B cell (primary cell): ENCODE measurements at regions not wholly inside any gene's neighbourhood (a gene's known extent, or its start where the extent isn't known, plus 50 kb on each side); places are given as distances from the start of the nearest gene placed in this dataset.

ENCODE experiments used
- ATAC-seq: fragments of 200-7000 bp; cut with Tn5 transposase; one replicate; pipeline ENCODE4 v1.10.0; 2021; ENCODE audit warnings: low read depth, mild to moderate bottlenecking, moderate number of reproducible peaks, moderate library complexity
- CTCF ChIA-PET: fragments of 350-600 bp; sonication (Branson Sonifier 250); formaldehyde crosslinking; loops from one replicate; lab custom pipeline; 2021; ENCODE audit warnings: antibody characterized with exemption, inconsistent platforms; lab: Charles Lee
- POLR2A ChIA-PET: fragments of 350-600 bp; sonication (Branson Sonifier 250); formaldehyde crosslinking; loops from one replicate; lab custom pipeline; 2021; ENCODE audit warnings: antibody characterized with exemption; lab: Charles Lee
- DNase-seq: peaks from one replicate; pipeline ENCODE4 v3.0.0; 2013
- H2AFZ ChIP-seq: 2 replicates; pipeline ENCODE4 v1.6.1; 2012; ENCODE audit warnings: mild to moderate bottlenecking, low read depth, low read length; ENCODE audit not compliant: insufficient read depth, poor library complexity, severe bottlenecking
- H3K27ac ChIP-seq, 2 donors: 1 replicate in 1 of 2; 2 replicates in 1 of 2; pipeline ENCODE4 v1.5.1; 2012 to 2013; ENCODE audit warnings: low read length in 2 of 2, mild to moderate bottlenecking in 2 of 2, moderate library complexity in 1 of 2
- H3K27me3 ChIP-seq, 4 experiments: fragments of 200-600 bp in 1 of 4; sonication (generic) in 1 of 4; replicated peaks in 1 of 4; 1 replicate in 2 of 4; 2 replicates in 2 of 4; pipeline versions ENCODE4 v1.6.1 to v1.7.0; 2013 to 2016; ENCODE audit warnings: low read length in 3 of 4, mild to moderate bottlenecking in 2 of 4, mixed read lengths in 1 of 4, moderate library complexity in 1 of 4; ENCODE audit not compliant: insufficient read depth in 4 of 4, control insufficient read depth in 3 of 4; ENCODE audit errors: control extremely low read depth in 1 of 4
- H3K36me3 ChIP-seq, 2 experiments: replicated peaks in 1 of 2; 1 replicate in 1 of 2; 2 replicates in 1 of 2; pipeline versions ENCODE4 v1.6.1 to v1.7.1; 2013; ENCODE audit warnings: low read length in 1 of 2; ENCODE audit not compliant: insufficient read depth in 2 of 2, control insufficient read depth in 1 of 2; ENCODE audit errors: control extremely low read depth in 1 of 2, extremely low read depth in 1 of 2
- H3K4me1 ChIP-seq, 2 donors: fragments of 200-600 bp in 1 of 2; sonication (generic) in 1 of 2; 1 replicate in 1 of 2; 2 replicates in 1 of 2; pipeline versions ENCODE4 v1.5.1 to v1.6.1; 2013 to 2017; ENCODE audit warnings: low read length in 2 of 2; ENCODE audit not compliant: control insufficient read depth in 2 of 2, insufficient read depth in 2 of 2
- H3K4me2 ChIP-seq: replicated peaks from 2 replicates; pipeline ENCODE3; 2012; ENCODE audit warnings: mild to moderate bottlenecking, low read depth, low read length; ENCODE audit not compliant: poor library complexity, severe bottlenecking
- H3K4me3 ChIP-seq, 5 experiments: fragments of 200-600 bp in 1 of 5; sonication (generic) in 1 of 5; 1 replicate in 3 of 5; 2 replicates in 2 of 5; pipeline versions ENCODE4 v1.5.1 to v1.7.0; 2011 to 2016; ENCODE audit warnings: low read length in 4 of 5, mild to moderate bottlenecking in 4 of 5, low read depth in 2 of 5, control low read depth in 1 of 5, moderate library complexity in 1 of 5; ENCODE audit not compliant: insufficient read depth in 1 of 5; ENCODE audit errors: control extremely low read depth in 1 of 5, extremely low read depth in 1 of 5
- H3K79me2 ChIP-seq: fragments of 200-600 bp; sonication (generic); one replicate; pipeline ENCODE4 v1.6.0; 2016; ENCODE audit warnings: low read length; ENCODE audit not compliant: control insufficient read depth, insufficient read depth
- H3K9ac ChIP-seq: fragments of 200-600 bp; sonication (generic); 2 replicates; pipeline ENCODE4 v1.6.1; 2017; ENCODE audit warnings: mild to moderate bottlenecking, low read length, moderate library complexity
- H3K9me3 ChIP-seq, 3 donors: one replicate each; pipeline versions ENCODE4 v1.6.1 to v1.7.1; 2013; ENCODE audit warnings: low read length in 2 of 3; ENCODE audit not compliant: control insufficient read depth in 2 of 3, insufficient read depth in 1 of 3; ENCODE audit errors: control extremely low read depth in 1 of 3
- H4K20me1 ChIP-seq: 2 replicates; pipeline ENCODE4 v1.6.0; 2012; ENCODE audit warnings: mild to moderate bottlenecking, low read length; ENCODE audit not compliant: insufficient read depth, control insufficient read depth, poor library complexity, severe bottlenecking
- H3K27ac Mint-ChIP-seq: one replicate; pipeline ENCODE4 v1.8.0; 2021; ENCODE audit warnings: mixed read lengths
- H3K27me3 Mint-ChIP-seq: one replicate; pipeline ENCODE4 v1.8.0; 2021; ENCODE audit warnings: mixed read lengths
- H3K4me1 Mint-ChIP-seq: one replicate; pipeline ENCODE4 v1.8.0; 2021; ENCODE audit warnings: mixed read lengths
- H3K4me3 Mint-ChIP-seq: one replicate; pipeline ENCODE4 v1.8.0; 2021; ENCODE audit warnings: mixed read lengths
- H3K9me3 Mint-ChIP-seq: one replicate; pipeline ENCODE4 v1.8.0; 2022; ENCODE audit warnings: mixed read lengths; ENCODE audit not compliant: insufficient read depth
- CTCF ChIP-seq: fragments of 200-600 bp; IDR thresholded peaks from one replicate; pipeline ENCODE4 v1.8.0; 2022; ENCODE audit warnings: antibody characterized with exemption, mild to moderate bottlenecking
- EZH2 ChIP-seq: IDR thresholded peaks from 2 replicates; pipeline ENCODE4 v1.6.1; 2012; ENCODE audit warnings: borderline replicate concordance, low read depth, mild to moderate bottlenecking, moderate library complexity, low read length; ENCODE audit not compliant: insufficient read depth, poor library complexity, severe bottlenecking
- WGBS: methylation state at CpG from one replicate; pipeline ENCODE4 v1.1.5; 2013; ENCODE audit warnings: missing lambda C conversion rate; ENCODE audit not compliant: insufficient coverage; 5-methylcytosine and 5-hydroxymethylcytosine counted together
- intact Hi-C: fragments of 100-400 bp; cut with micrococcal nuclease; formaldehyde crosslinking; loops from one replicate; pipeline ENCODE4 v1.10.0; 2022

DNA sequence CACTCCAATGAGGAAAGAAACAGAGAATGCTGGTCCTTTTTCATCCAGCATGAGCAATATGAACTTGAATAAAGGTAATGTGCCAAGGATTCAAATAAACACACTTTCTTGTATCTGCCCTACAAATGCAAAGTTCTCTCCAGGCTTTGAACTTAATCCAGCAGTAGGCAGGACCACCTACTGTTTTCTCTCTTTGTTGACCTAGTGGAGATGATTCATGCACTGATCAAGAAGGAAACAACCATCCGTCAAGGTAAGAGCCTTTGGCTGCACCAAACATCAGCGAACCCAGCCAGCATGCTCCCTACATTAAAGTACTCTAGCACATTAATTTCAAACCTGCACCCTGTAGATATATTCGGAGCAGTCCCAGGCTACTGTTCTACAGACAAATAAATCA lies 489.3 kb downstream of the GALC start:
- TF ChIP-seq EZH2 (no peak), CTCF (no peak)
- Histone ChIP-seq H3K4me1 (no peaks in the 10 kb centered on the region), H3K27me3 (no peaks in the 10 kb centered on the region), H3K79me2 (no peaks in the 10 kb centered on the region), H3K9me3 (peaks cover 0 to 3% (median 0%) of the 10 kb centered on the region in 3 donors), H2AFZ (no peak overlapping the region), H3K9ac (no peak overlapping the region), H3K4me2 (no peak overlapping the region), H3K27ac (no peak overlapping the region), H3K36me3 (no peaks in the 10 kb centered on the region), H3K4me3 (no peak overlapping the region), H4K20me1 (no peaks in the 10 kb centered on the region)
- H3K4me3 Mint-ChIP-seq = no peak overlapping the region
- CTCF ChIA-PET = no interaction called here
- H3K27ac Mint-ChIP-seq = no peak overlapping the region
- H3K4me1 Mint-ChIP-seq = no peaks in the 10 kb centered on the region
- no peak for DNase-seq
- ATAC-seq = no peak
- intact Hi-C loops = no loop called here
- H3K27me3 Mint-ChIP-seq = no peaks in the 10 kb centered on the region
- whole genome bisulfite sequencing = 96% methylated on average over 3 of the region's 3 CpGs
- POLR2A ChIA-PET = no interaction called here
- no peaks in the 10 kb centered on the region for H3K9me3 Mint-ChIP-seq

DNA sequence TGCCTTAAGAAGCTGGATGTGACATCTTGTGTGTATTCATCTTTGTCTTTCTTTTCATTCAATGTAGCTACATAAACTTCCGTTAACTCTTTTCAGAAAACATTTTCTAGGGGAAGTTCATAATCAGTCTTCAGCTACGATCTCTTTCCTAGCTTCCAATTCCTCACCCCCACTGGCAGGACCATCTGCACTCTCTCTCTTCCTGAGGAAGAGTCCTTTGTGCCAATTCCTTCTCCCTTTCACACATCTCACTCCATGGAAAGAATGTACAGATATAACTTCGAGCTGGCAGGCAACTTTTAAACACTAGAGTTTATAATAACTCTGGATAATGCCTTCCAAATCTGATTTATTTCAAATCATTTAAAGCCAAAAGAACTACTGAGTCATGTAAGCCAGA lies 495.7 kb downstream of the GALC start:
- H3K79me2 ChIP-seq = no peaks in the 10 kb centered on the region
- H3K27me3 ChIP-seq = no peaks in the 10 kb centered on the region
- H3K27ac Mint-ChIP-seq = no peak overlapping the region
- H3K9ac ChIP-seq = no peak overlapping the region
- ATAC-seq (no peak), DNase-seq (no peak)
- TF ChIP-seq CTCF (no peak), EZH2 (no peak)
- H2AFZ ChIP-seq = no peak overlapping the region
- H4K20me1 ChIP-seq = no peaks in the 10 kb centered on the region
- H3K4me3 ChIP-seq = no peak overlapping the region
- ChIA-PET POLR2A (no interaction called here), CTCF (no interaction called here)
- 53% methylated on average over 2 of the region's 3 CpGs for WGBS
- no peak overlapping the region for H3K27ac ChIP-seq
- peaks cover 0 to 5% (median 3%) of the 10 kb centered on the region in 3 donors for H3K9me3 ChIP-seq
- H3K36me3 ChIP-seq = no peaks in the 10 kb centered on the region
- H3K9me3 Mint-ChIP-seq = peaks cover 3% of the 10 kb centered on the region
- H3K4me2 ChIP-seq = no peak overlapping the region
- intact Hi-C loops = no loop called here
- no peak overlapping the region for H3K4me3 Mint-ChIP-seq
- no peaks in the 10 kb centered on the region for H3K4me1 Mint-ChIP-seq
- H3K27me3 Mint-ChIP-seq = no peaks in the 10 kb centered on the region
- no peaks in the 10 kb centered on the region for H3K4me1 ChIP-seq
